Epithelial cell of esophagus (primary cell): ENCODE measurements at regions not wholly inside any gene's neighbourhood (a gene's known extent, or its start where the extent isn't known, plus 50 kb on each side); places are given as distances from the start of the nearest gene placed in this dataset.

Experiments used
- DNase-seq: peaks from one replicate; pipeline ENCODE4 v3.0.0; 2010; ENCODE audit warnings: low read depth
- H3K4me3 ChIP-seq: 2 replicates; pipeline ENCODE4 v1.5.1; 2011; ENCODE audit warnings: mild to moderate bottlenecking, low read length, control low read depth
- CTCF ChIP-seq: IDR thresholded peaks from 2 replicates; pipeline ENCODE4 v1.5.1; 2011; ENCODE audit warnings: low read depth, mild to moderate bottlenecking, low read length, control low read depth, inconsistent platforms; ENCODE audit not compliant: insufficient read depth; ENCODE audit errors: missing control alignments

- no peak for TF ChIP-seq CTCF
- H3K4me3 ChIP-seq, result no peak overlapping the region
- no peak for DNase-seq
These were observed 50.5 kb upstream of the KRR1 start for GRCh38 chr12:75561921-75562320.
